ENCODE measurements at regions not wholly inside any gene's neighbourhood (a gene's known extent, or its start where the extent isn't known, plus 50 kb on each side); places are given as distances from the start of the nearest gene placed in this dataset.

DNA sequence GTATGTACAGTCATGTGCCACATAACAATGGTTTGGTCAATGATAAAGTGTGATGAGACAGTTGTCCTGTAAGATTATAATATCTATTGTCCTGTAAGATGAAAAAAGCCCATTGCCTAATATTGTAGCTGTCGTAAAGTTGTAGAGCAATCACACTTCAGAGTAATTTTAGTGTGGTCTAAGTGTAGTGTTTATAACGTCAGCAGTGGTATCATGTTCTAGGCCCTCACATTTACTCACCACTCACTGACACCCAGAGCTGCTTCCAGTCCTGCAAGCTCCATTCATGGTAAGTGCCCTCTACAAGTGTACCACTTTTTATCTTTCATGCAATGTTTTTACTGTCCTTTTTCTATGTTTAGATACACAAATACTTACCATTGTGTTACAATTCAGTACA lies 259.9 kb upstream of the RAB4A start:
- H3K27me3 Mint-ChIP-seq (ENCODE audit: insufficient read depth) = peaks cover 3% of the 10 kb centered on the region; the same call in 1 of the 2 replicates
- no peak for DNase-seq

DNA sequence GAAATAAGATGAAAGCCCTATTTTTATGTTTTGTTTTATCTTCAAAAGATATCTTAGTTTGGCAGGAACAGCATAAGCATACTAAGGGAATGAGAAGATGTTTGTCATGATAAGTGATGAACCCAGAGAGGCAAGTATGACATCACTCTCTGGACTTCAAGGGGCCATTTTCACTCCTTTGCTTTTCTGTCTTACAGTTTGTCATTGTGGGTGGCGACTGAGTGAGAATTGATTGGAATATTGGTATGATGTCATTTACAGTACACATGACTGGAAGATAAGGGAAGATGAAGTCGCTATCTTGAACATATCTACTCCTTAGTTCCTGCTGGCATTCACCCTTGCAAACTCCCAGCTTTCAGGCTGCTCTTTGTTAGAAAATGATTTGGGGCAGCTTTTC lies 258.1 kb upstream of the RAB4A start:
- Mint-ChIP-seq H3K27ac (no peak overlapping the region), H3K4me3 (no peak overlapping the region), H3K4me1 (ENCODE audit: low read depth) (no peaks in the 10 kb centered on the region), H3K36me3 (ENCODE audit: low read depth) (no peaks in the 10 kb centered on the region), H3K27me3 (ENCODE audit: insufficient read depth) (peaks cover 3% of the 10 kb centered on the region; the same call in 1 of the 2 replicates), H3K9me3 (peaks cover 23% of the 10 kb centered on the region)
- TF ChIP-seq, protein P1, sequence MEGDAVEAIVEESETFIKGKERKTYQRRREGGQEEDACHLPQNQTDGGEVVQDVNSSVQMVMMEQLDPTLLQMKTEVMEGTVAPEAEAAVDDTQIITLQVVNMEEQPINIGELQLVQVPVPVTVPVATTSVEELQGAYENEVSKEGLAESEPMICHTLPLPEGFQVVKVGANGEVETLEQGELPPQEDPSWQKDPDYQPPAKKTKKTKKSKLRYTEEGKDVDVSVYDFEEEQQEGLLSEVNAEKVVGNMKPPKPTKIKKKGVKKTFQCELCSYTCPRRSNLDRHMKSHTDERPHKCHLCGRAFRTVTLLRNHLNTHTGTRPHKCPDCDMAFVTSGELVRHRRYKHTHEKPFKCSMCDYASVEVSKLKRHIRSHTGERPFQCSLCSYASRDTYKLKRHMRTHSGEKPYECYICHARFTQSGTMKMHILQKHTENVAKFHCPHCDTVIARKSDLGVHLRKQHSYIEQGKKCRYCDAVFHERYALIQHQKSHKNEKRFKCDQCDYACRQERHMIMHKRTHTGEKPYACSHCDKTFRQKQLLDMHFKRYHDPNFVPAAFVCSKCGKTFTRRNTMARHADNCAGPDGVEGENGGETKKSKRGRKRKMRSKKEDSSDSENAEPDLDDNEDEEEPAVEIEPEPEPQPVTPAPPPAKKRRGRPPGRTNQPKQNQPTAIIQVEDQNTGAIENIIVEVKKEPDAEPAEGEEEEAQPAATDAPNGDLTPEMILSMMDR (IDR thresholded peaks at IDR 0.05) = no peak
- no peak for DNase-seq

More for the DNA sequence above, 259.9 kb upstream of the RAB4A start:
- H3K4me3 Mint-ChIP-seq = no peak overlapping the region
- H3K4me1 Mint-ChIP-seq (ENCODE audit: low read depth) = no peaks in the 10 kb centered on the region
- TF ChIP-seq, protein P1 (IDR thresholded peaks at IDR 0.05) = no peak
- H3K27ac Mint-ChIP-seq = no peak overlapping the region
- H3K9me3 Mint-ChIP-seq = peaks cover 31% of the 10 kb centered on the region
- no peaks in the 10 kb centered on the region for H3K36me3 Mint-ChIP-seq (ENCODE audit: low read depth)

DNA sequence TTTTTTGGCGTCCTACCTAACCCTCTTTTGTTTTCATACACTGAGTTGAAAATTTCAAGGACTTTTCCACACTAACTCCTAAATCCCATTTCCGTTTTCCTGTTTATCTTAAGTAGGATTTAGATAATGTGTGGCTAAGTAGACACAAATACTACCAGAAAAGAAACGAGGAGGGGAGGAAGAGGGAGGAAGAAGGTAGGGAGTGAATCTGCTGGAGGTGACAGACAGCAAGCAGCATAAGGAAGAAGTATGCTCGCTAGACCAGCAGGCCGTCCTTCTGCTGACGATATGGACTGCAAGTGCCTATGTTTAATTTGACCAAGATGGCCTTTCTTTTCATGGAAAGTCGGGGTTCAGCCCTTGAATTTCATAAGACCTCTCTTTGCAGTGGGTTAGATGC lies 256.9 kb upstream of the RAB4A start:
- H3K36me3 Mint-ChIP-seq (ENCODE audit: low read depth) = no peaks in the 10 kb centered on the region

DNA sequence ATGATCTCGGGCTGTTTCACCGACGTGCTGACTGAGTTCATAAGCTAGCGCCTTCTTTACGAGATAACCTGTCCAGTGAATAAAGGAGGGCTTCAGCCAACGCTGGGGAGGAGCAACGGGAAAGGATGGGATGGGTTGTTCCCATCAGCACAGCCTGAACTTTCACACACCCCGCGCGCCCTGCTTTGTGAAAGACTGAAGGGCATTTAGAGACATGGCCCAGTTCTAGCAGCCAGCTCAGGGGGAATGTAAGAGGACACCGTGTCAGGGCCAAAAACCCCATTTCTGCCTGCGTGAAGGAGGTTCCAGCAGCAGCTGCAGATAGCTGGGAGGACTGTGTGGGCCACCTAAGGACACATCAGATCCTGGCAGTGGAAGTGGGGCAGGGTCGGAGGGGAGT lies 255.1 kb upstream of the RAB4A start:
- DNase-seq = no peak
- TF ChIP-seq, protein P1 (IDR thresholded peaks at IDR 0.05) = no peak
- H3K4me3 Mint-ChIP-seq = no peak overlapping the region
- no peaks in the 10 kb centered on the region for H3K36me3 Mint-ChIP-seq (ENCODE audit: low read depth)
- peaks cover 3% of the 10 kb centered on the region; the same call in 1 of the 2 replicates for H3K27me3 Mint-ChIP-seq (ENCODE audit: insufficient read depth)
- H3K27ac Mint-ChIP-seq = no peak overlapping the region
- H3K9me3 Mint-ChIP-seq = peaks cover 13% of the 10 kb centered on the region
- no peaks in the 10 kb centered on the region for H3K4me1 Mint-ChIP-seq (ENCODE audit: low read depth)

More for the DNA sequence above, 256.9 kb upstream of the RAB4A start:
- H3K4me3 Mint-ChIP-seq = no peak overlapping the region
- TF ChIP-seq, protein P1 (IDR thresholded peaks at IDR 0.05) = no peak
- no peak overlapping the region for H3K27ac Mint-ChIP-seq
- H3K27me3 Mint-ChIP-seq (ENCODE audit: insufficient read depth) = peaks cover 3% of the 10 kb centered on the region; the same call in 1 of the 2 replicates
- H3K9me3 Mint-ChIP-seq = peaks cover 12% of the 10 kb centered on the region
- no peaks in the 10 kb centered on the region for H3K4me1 Mint-ChIP-seq (ENCODE audit: low read depth)
- no peak for DNase-seq

DNA sequence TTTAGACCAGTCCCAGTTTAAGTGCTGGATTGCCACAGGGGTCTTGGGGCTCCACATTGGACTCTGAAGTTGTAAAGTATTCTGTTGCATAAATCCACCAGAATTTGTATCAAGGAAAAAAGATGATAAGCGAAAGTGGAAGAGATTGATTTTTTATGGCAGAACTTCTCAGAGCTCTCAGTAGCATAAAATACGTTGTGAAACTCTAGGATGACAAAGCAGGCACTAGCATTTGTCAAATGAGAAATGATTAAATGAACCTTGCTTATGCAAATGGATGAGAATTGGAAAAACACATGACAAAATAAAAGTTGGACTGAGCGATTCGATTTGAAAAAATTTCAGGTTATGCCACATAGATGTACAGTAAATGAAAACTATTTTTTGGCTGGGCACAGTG lies 253.8 kb upstream of the RAB4A start:
- Mint-ChIP-seq H3K4me1 (ENCODE audit: low read depth) (no peaks in the 10 kb centered on the region), H3K27me3 (ENCODE audit: insufficient read depth) (peaks cover 3% of the 10 kb centered on the region; the same call in 1 of the 2 replicates), H3K27ac (no peak overlapping the region), H3K4me3 (no peak overlapping the region), H3K9me3 (peaks cover 13% of the 10 kb centered on the region), H3K36me3 (ENCODE audit: low read depth) (no peaks in the 10 kb centered on the region; the same call in 1 of the 2 replicates)
- DNase-seq = no peak
- TF ChIP-seq, protein P1 (IDR thresholded peaks at IDR 0.05) = no peak

Data from HFFc6 (cell line).